GM12872 (cell line): ENCODE measurements at regions not wholly inside any gene's neighbourhood (a gene's known extent, or its start where the extent isn't known, plus 50 kb on each side); places are given as distances from the start of the nearest gene placed in this dataset.

ENCODE experiments used
- CTCF ChIP-seq: IDR thresholded peaks from 3 replicates; pipeline ENCODE4 v1.5.1; 2011; ENCODE audit warnings: low read depth, mild to moderate bottlenecking, low read length, moderate library complexity; ENCODE audit not compliant: insufficient read depth

- TF ChIP-seq CTCF: no peak
These were observed 326.8 kb downstream of the AKAIN1 start for GRCh38 chr18:4870177-4870773.

GRCh38 chr18:4869155-4869554 lies 327.9 kb downstream of the AKAIN1 start:
- TF ChIP-seq CTCF: no peak

DNA sequence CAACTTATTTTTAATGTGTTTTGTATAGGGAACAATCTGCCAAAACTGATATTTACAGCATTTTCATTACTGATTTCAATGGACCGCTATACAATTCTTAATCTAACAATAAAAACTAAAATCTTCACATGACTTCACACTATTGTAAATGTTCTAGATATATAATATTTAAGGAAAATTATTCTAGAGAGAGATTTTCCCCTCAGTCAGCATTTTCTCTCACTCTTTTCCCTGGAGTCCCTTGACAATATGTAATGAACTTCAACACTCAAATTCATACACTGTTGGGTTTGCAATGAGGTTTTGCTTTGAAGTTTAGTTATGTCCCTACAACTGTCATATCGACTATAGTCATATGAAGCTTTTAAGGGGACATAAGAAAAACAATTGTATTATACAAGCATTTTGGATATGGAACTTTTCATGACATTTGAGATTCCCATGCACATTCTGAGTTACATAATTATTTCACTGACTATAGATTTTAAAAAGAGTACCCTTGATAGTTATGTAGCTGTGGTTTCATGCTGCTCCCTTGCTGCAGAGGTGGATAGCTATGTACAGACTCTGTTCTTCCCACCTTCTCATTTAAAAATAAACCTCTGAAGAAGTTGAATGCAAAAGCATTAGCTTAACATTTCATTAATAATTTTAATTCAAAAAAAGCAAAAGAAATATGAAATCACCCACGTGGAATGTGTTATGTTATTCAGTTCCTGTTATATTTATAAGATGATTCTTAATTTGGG lies 338.5 kb downstream of the AKAIN1 start:
- no peak for TF ChIP-seq CTCF

GRCh38 chr18:4854671-4855070 lies 342.4 kb downstream of the AKAIN1 start:
- no peak for TF ChIP-seq CTCF

DNA sequence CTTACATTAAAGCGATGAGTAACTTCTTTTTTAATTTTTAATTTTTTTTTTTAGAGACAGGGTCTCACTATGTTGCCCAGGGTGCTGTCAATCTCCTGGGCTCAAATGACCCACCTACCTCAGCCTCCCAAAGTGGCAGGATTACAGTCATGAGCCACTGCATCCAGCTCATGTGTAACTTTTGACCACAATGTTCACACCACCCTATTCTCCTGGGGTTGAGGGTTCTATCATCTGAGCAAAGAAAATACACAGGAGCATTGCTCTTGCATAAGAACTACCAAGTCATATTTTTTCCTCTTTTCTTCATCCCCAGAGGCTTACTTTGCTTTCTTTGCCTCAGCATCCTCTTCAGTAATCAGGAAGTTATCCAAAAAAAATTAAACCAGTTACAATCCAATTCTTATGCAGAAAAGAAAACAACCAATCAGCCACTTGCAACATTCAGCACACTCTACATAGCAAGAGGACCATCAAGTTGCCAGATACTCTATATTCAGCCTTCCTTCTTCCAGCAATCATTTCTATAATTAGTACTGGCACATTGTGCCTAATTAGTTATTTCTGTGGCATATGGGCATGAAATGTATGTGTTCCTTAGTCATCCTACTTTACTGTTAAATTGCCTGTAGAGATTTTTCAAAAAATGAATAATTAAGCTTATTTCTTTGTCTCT lies 345.6 kb downstream of the AKAIN1 start:
- TF ChIP-seq CTCF: no peak

DNA sequence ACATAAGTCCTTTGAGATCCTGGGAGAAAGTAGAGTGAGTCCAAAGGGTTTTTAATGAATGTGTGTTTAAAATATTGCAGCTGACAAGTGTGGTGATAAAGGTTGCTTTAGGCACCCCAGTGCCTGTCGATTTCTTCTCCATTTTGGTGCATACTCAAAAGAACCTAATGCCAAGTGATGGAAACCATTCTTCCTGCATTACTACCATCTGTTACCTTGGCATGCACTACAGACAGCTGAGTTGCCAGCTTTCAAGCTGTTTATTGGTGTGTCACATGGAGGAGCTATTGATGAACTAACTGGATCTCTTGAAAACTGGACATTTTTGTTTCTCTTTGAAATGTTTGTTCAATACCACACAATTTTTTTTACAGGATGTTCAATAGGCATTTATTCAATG lies 350.0 kb downstream of the AKAIN1 start:
- no peak for TF ChIP-seq CTCF

- TF ChIP-seq CTCF: no peak
These were observed 352.7 kb downstream of the AKAIN1 start for GRCh38 chr18:4844320-4844719.
